CD4-positive, alpha-beta T cell treated with Interleukin-1 beta for 1 hour (primary cell): ENCODE measurements at regions not wholly inside any gene's neighbourhood (a gene's known extent, or its start where the extent isn't known, plus 50 kb on each side); places are given as distances from the start of the nearest gene placed in this dataset.

ENCODE experiments used
- DNase-seq, 2 donors: peaks; one replicate each; pipeline ENCODE4 v3.0.0-alpha.2; 2020 to 2022

GRCh38 chr17:17419166-17419565 lies 57.6 kb upstream of the MED9 start:
- no peak for DNase-seq

GRCh38 chr17:17419631-17420030 lies 57.2 kb upstream of the MED9 start:
- no peak for DNase-seq

GRCh38 chr17:17420082-17420481 lies 56.7 kb upstream of the MED9 start:
- DNase-seq, result no peak

GRCh38 chr17:17420561-17421269 lies 56.1 kb upstream of the MED9 start:
- DNase-seq, result no peak

GRCh38 chr17:17421346-17422216 lies 55.2 kb upstream of the MED9 start:
- no peak for DNase-seq

- DNase-seq, result no peak
Observed at GRCh38 chr17:17422217-17422610, 54.6 kb upstream of the MED9 start.

GRCh38 chr17:17422641-17423040 lies 54.2 kb upstream of the MED9 start:
- DNase-seq, result no peak

- DNase-seq, result no peak
Observed at GRCh38 chr17:17423656-17424055, 53.1 kb upstream of the MED9 start.

GRCh38 chr17:17424552-17424951 lies 52.2 kb upstream of the MED9 start:
- DNase-seq, result no peak

GRCh38 chr17:17425005-17425404 lies 51.8 kb upstream of the MED9 start:
- DNase-seq, result no peak

- DNase-seq, result no peak
Observed at GRCh38 chr17:17425591-17425990, 51.2 kb upstream of the MED9 start.

- no peak for DNase-seq
Observed at GRCh38 chr17:17426184-17426583, 50.6 kb upstream of the MED9 start.
